ENCODE measurements at regions not wholly inside any gene's neighbourhood (a gene's known extent, or its start where the extent isn't known, plus 50 kb on each side); places are given as distances from the start of the nearest gene placed in this dataset.

GRCh38 chr5:35464757-35465156 is 152.9 kb upstream of the SPEF2 start:
- TF ChIP-seq GATA2 (IDR thresholded peaks at IDR 0.05; ENCODE audit: low read depth, low read length) = no peak
- no peak for TF ChIP-seq GATA3 (IDR thresholded peaks at IDR 0.05; ENCODE audit: low read depth, low read length)

GRCh38 chr5:35461530-35461929 is 156.1 kb upstream of the SPEF2 start:
- no peak for TF ChIP-seq GATA2 (IDR thresholded peaks at IDR 0.05; ENCODE audit: low read depth, low read length)
- no peak for TF ChIP-seq GATA3 (IDR thresholded peaks at IDR 0.05; ENCODE audit: low read depth, low read length)

- TF ChIP-seq GATA3 (IDR thresholded peaks at IDR 0.05; ENCODE audit: low read depth, low read length) = no peak
- TF ChIP-seq GATA2 (IDR thresholded peaks at IDR 0.05; ENCODE audit: low read depth, low read length) = no peak
Measured at GRCh38 chr5:35458824-35459207, 158.8 kb upstream of the SPEF2 start.

- no peak for TF ChIP-seq GATA2 (IDR thresholded peaks at IDR 0.05; ENCODE audit: low read depth, low read length)
Measured at GRCh38 chr5:35457912-35458823, 159.5 kb upstream of the SPEF2 start.

DNA sequence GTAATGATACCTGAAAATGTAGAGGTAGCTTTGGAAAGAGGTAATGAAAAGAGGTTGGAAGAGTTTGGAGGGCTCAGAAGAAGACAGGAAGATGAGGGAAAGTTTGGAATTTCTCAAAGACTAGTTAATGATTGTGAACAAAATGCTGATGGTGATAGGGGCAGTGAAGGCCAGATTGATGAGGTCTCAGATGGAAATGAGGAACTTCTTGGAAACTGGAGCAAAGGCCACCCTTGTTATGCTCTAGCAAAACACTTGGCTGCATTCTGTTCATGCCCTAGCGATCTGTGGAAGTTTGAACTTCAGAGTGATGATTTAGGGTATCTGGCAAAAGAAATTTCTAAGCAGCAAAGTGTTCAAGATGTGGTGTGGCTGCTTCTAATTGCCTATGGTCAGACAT is 161.2 kb upstream of the SPEF2 start:
- TF ChIP-seq GATA3 (IDR thresholded peaks at IDR 0.05; ENCODE audit: low read depth, low read length) = no peak
- TF ChIP-seq GATA2 (IDR thresholded peaks at IDR 0.05; ENCODE audit: low read depth, low read length) = no peak

DNA sequence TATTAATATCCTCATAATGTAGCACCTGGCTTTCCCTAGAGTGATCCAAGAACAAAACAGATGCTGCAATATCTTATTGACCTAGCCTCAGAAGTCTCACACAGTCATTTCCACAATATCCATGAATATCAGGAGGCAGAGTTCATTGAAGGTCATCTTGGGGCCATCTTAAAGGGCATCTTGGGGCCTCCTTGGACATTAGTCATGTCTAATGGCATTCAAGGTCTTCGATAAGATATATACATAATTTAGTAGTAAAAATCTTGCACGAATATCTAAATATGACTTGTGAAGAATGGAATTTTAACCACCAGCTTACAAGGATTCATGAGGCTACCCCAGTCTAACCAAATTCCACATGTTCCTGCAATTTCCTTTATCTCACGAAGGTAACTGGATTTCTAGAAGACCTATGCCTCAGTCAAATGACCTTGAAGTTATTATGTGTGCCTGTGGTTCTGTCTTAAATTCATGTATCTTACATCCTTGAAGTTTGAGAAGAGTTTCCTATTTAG is 163.6 kb upstream of the SPEF2 start:
- TF ChIP-seq GATA2 (IDR thresholded peaks at IDR 0.05; ENCODE audit: low read depth, low read length) = no peak
- no peak for TF ChIP-seq GATA3 (IDR thresholded peaks at IDR 0.05; ENCODE audit: low read depth, low read length)

GRCh38 chr5:35443803-35444595 is 173.7 kb upstream of the SPEF2 start:
- no peak for TF ChIP-seq GATA2 (IDR thresholded peaks at IDR 0.05; ENCODE audit: low read depth, low read length)
- no peak for TF ChIP-seq GATA3 (IDR thresholded peaks at IDR 0.05; ENCODE audit: low read depth, low read length)

GRCh38 chr5:35442885-35443639 is 174.6 kb upstream of the SPEF2 start:
- no peak for TF ChIP-seq GATA3 (IDR thresholded peaks at IDR 0.05; ENCODE audit: low read depth, low read length)

- no peak for TF ChIP-seq GATA3 (IDR thresholded peaks at IDR 0.05; ENCODE audit: low read depth, low read length)
- TF ChIP-seq GATA2 (IDR thresholded peaks at IDR 0.05; ENCODE audit: low read depth, low read length) = no peak
Measured at GRCh38 chr5:35440409-35440808, 177.3 kb upstream of the SPEF2 start.

DNA sequence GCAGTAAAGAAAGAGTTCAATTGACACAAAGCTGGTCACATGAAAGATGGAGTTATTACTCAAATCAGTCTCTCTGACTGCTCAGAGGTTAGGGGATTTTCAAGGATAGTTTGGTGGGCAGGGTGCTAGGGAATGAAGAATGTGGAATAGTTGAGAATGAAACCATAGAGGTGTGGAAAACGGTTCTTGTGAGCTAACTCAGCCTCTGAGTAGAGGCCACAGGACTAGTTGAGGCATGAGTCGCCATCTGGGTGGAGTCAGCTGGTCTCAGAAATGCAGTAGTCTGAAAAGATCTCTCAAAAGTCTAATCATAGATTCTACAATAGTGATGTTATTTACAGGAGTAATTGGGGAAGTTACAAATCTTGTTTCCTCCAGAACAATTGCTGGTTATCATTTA is 178.9 kb upstream of the SPEF2 start:
- TF ChIP-seq GATA3 (IDR thresholded peaks at IDR 0.05; ENCODE audit: low read depth, low read length) = no peak

DNA sequence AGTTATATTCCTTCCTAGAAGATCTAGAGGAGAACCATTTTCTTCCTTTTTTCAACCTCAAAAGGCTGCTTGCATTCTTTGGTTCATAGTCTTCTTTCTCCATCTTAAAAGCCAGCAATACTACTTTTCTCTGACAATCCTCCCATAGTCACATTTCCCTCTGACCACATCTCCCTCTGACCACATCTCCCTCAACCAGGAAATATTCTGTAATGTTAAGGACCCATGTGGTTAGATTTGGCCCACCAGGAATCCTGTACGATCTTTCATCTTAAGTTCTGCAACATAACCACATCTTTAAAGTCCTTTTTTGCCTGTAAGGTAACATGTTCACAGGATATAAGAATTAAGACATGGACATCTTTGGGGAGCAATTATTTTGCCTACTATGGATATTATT is 179.4 kb upstream of the SPEF2 start:
- TF ChIP-seq GATA2 (IDR thresholded peaks at IDR 0.05; ENCODE audit: low read depth, low read length) (no peak), GATA3 (IDR thresholded peaks at IDR 0.05; ENCODE audit: low read depth, low read length) (no peak)

- TF ChIP-seq GATA2 (IDR thresholded peaks at IDR 0.05; ENCODE audit: low read depth, low read length) (no peak), GATA3 (IDR thresholded peaks at IDR 0.05; ENCODE audit: low read depth, low read length) (no peak)
Measured at GRCh38 chr5:35436400-35437057, 181.1 kb upstream of the SPEF2 start.

GRCh38 chr5:35430381-35431162 is 187.1 kb upstream of the SPEF2 start:
- TF ChIP-seq GATA2 (IDR thresholded peaks at IDR 0.05; ENCODE audit: low read depth, low read length) = no peak
- TF ChIP-seq GATA3 (IDR thresholded peaks at IDR 0.05; ENCODE audit: low read depth, low read length) = no peak

Measured in SH-SY5Y (cell line).